Activated CD4-positive, alpha-beta T cell treated with anti-CD3 and anti-CD28 coated beads, Interleukin-2, amount 10 ng/mL, durations not matched to agents 24 days and 14 days (primary cell): ENCODE measurements at regions not wholly inside any gene's neighbourhood (a gene's known extent, or its start where the extent isn't known, plus 50 kb on each side); places are given as distances from the start of the nearest gene placed in this dataset.
"Not testable (repeated sequence)": the region's sequence is repeated elsewhere in the genome, so short reads cannot be mapped to it uniquely, and the experiment has no call there.

Source experiments
- DNase-seq: peaks from one replicate; pipeline ENCODE4 v3.0.0; 2022
- H3K27ac Mint-ChIP-seq: one replicate; pipeline ENCODE4 v1.8.0; 2022; ENCODE audit warnings: mild to moderate bottlenecking, mixed read lengths
- H3K27me3 Mint-ChIP-seq: one replicate; pipeline ENCODE4 v1.8.0; 2022; ENCODE audit warnings: mixed read lengths
- H3K36me3 Mint-ChIP-seq: one replicate; pipeline ENCODE4 v1.8.0; 2022; ENCODE audit warnings: low read depth, mild to moderate bottlenecking, mixed read lengths
- H3K4me1 Mint-ChIP-seq: one replicate; pipeline ENCODE4 v1.8.0; 2021; ENCODE audit warnings: mixed read lengths
- H3K4me3 Mint-ChIP-seq: one replicate; pipeline ENCODE4 v1.8.0; 2022; ENCODE audit warnings: mild to moderate bottlenecking, moderate library complexity, mixed read lengths
- H3K9me3 Mint-ChIP-seq: one replicate; pipeline ENCODE4 v1.8.0; 2021; ENCODE audit warnings: mixed read lengths
- intact Hi-C: fragments of 100-400 bp; cut with micrococcal nuclease; formaldehyde crosslinking; loops from one replicate; pipeline ENCODE4 v1.15.1; 2023

GRCh38 chr2:39913648-39914461, 134.8 kb upstream of the THUMPD2 start:
- peak overlapping the region; percentile 43 for H3K27ac Mint-ChIP-seq
- DNase-seq = peak; percentile 78
- peaks cover 2% of the 10 kb centered on the region for H3K36me3 Mint-ChIP-seq
- intact Hi-C loops = loop anchor here (1.0 to 10.0 kb wide), 7 partner anchors 33 to 1868 kb away; no protein-coding TSS in a partner anchor
- peaks cover 25% of the 10 kb centered on the region for H3K4me1 Mint-ChIP-seq
- no peak overlapping the region for H3K4me3 Mint-ChIP-seq
- H3K9me3 Mint-ChIP-seq = no peaks in the 10 kb centered on the region
- H3K27me3 Mint-ChIP-seq = peaks cover 11% of the 10 kb centered on the region

GRCh38 chr2:39902103-39902502, 123.0 kb upstream of the THUMPD2 start:
- Mint-ChIP-seq H3K27ac (no peak overlapping the region), H3K27me3 (peaks cover 7% of the 10 kb centered on the region), H3K4me3 (no peak overlapping the region), H3K9me3 (no peaks in the 10 kb centered on the region), H3K4me1 (peaks cover 3% of the 10 kb centered on the region), H3K36me3 (no peaks in the 10 kb centered on the region)
- intact Hi-C loops = no loop called here
- DNase-seq = no peak

- Mint-ChIP-seq H3K27me3 (peaks cover 6% of the 10 kb centered on the region), H3K4me1 (peaks cover 3% of the 10 kb centered on the region)
- intact Hi-C loops = no loop called here
These were observed 119.9 kb upstream of the THUMPD2 start for GRCh38 chr2:39898934-39899333.

GRCh38 chr2:39897273-39897672, 118.2 kb upstream of the THUMPD2 start:
- peaks cover 3% of the 10 kb centered on the region for H3K4me1 Mint-ChIP-seq
- no peak overlapping the region for H3K27ac Mint-ChIP-seq
- H3K36me3 Mint-ChIP-seq = no peaks in the 10 kb centered on the region
- peaks cover 2% of the 10 kb centered on the region for H3K27me3 Mint-ChIP-seq
- no peak for DNase-seq
- H3K4me3 Mint-ChIP-seq = no peak overlapping the region
- intact Hi-C loops = no loop called here
- H3K9me3 Mint-ChIP-seq = no peaks in the 10 kb centered on the region

More at GRCh38 chr2:39898934-39899333, 119.9 kb upstream of the THUMPD2 start:
- Mint-ChIP-seq H3K4me3 (no peak overlapping the region), H3K9me3 (no peaks in the 10 kb centered on the region), H3K27ac (no peak overlapping the region), H3K36me3 (no peaks in the 10 kb centered on the region)
- DNase-seq = no peak

- Mint-ChIP-seq H3K4me1 (no peaks in the 10 kb centered on the region), H3K4me3 (no peak overlapping the region), H3K36me3 (no peaks in the 10 kb centered on the region), H3K27ac (no peak overlapping the region), H3K27me3 (peaks cover 5% of the 10 kb centered on the region), H3K9me3 (no peaks in the 10 kb centered on the region)
- intact Hi-C loops = no loop called here
- no peak for DNase-seq
These were observed 115.0 kb upstream of the THUMPD2 start for GRCh38 chr2:39894082-39894481.

GRCh38 chr2:39893616-39894015, 114.6 kb upstream of the THUMPD2 start:
- no peaks in the 10 kb centered on the region for H3K36me3 Mint-ChIP-seq
- no peak overlapping the region for H3K27ac Mint-ChIP-seq
- peaks cover 5% of the 10 kb centered on the region for H3K27me3 Mint-ChIP-seq
- H3K4me3 Mint-ChIP-seq = no peak overlapping the region
- no peak for DNase-seq
- no peaks in the 10 kb centered on the region for H3K4me1 Mint-ChIP-seq
- no peaks in the 10 kb centered on the region for H3K9me3 Mint-ChIP-seq
- intact Hi-C loops = no loop called here

GRCh38 chr2:39881948-39882347, 102.9 kb upstream of the THUMPD2 start:
- H3K27ac Mint-ChIP-seq = no peak overlapping the region
- intact Hi-C loops = no loop called here
- H3K9me3 Mint-ChIP-seq = peaks cover 14% of the 10 kb centered on the region
- H3K4me1 Mint-ChIP-seq = no peaks in the 10 kb centered on the region
- H3K36me3 Mint-ChIP-seq = no peaks in the 10 kb centered on the region
- H3K4me3 Mint-ChIP-seq = no peak overlapping the region
- peaks cover 3% of the 10 kb centered on the region for H3K27me3 Mint-ChIP-seq
- DNase-seq = no peak

- no peak for DNase-seq
- Mint-ChIP-seq H3K4me1 (no peaks in the 10 kb centered on the region), H3K36me3 (no peaks in the 10 kb centered on the region), H3K9me3 (peaks cover 14% of the 10 kb centered on the region), H3K27me3 (no peaks in the 10 kb centered on the region), H3K4me3 (no peak overlapping the region), H3K27ac (no peak overlapping the region)
- intact Hi-C loops = no loop called here
These were observed 102.4 kb upstream of the THUMPD2 start for GRCh38 chr2:39881494-39881893.

GRCh38 chr2:39879001-39879400, 99.9 kb upstream of the THUMPD2 start:
- H3K27ac Mint-ChIP-seq, H3K27me3 Mint-ChIP-seq, DNase-seq, H3K4me1 Mint-ChIP-seq, H3K4me3 Mint-ChIP-seq, intact Hi-C loops, H3K36me3 Mint-ChIP-seq: not testable (repeated sequence)
- peaks cover 14% of the 10 kb centered on the region for H3K9me3 Mint-ChIP-seq

GRCh38 chr2:39875914-39876267, 96.8 kb upstream of the THUMPD2 start:
- Mint-ChIP-seq H3K27ac (no peak overlapping the region), H3K36me3 (no peaks in the 10 kb centered on the region), H3K9me3 (peaks cover 14% of the 10 kb centered on the region), H3K4me3 (no peak overlapping the region), H3K4me1 (no peaks in the 10 kb centered on the region), H3K27me3 (no peaks in the 10 kb centered on the region)
- intact Hi-C loops = no loop called here
- DNase-seq = no peak

- DNase-seq = no peak
- intact Hi-C loops = no loop called here
- H3K27me3 Mint-ChIP-seq = no peaks in the 10 kb centered on the region
- no peaks in the 10 kb centered on the region for H3K36me3 Mint-ChIP-seq
- no peak overlapping the region for H3K27ac Mint-ChIP-seq
- H3K9me3 Mint-ChIP-seq = peaks cover 9% of the 10 kb centered on the region
- no peak overlapping the region for H3K4me3 Mint-ChIP-seq
- no peaks in the 10 kb centered on the region for H3K4me1 Mint-ChIP-seq
These were observed 96.3 kb upstream of the THUMPD2 start for GRCh38 chr2:39875182-39875913.

GRCh38 chr2:39874236-39874635, 95.2 kb upstream of the THUMPD2 start:
- Mint-ChIP-seq H3K4me1 (no peaks in the 10 kb centered on the region), H3K36me3 (no peaks in the 10 kb centered on the region), H3K27ac (no peak overlapping the region), H3K9me3 (no peaks in the 10 kb centered on the region), H3K27me3 (peaks cover 1% of the 10 kb centered on the region), H3K4me3 (no peak overlapping the region)
- no peak for DNase-seq
- intact Hi-C loops = no loop called here

GRCh38 chr2:39873586-39873985, 94.5 kb upstream of the THUMPD2 start:
- intact Hi-C loops = no loop called here
- Mint-ChIP-seq H3K4me3 (no peak overlapping the region), H3K27me3 (peaks cover 1% of the 10 kb centered on the region), H3K36me3 (no peaks in the 10 kb centered on the region), H3K27ac (no peak overlapping the region), H3K4me1 (no peaks in the 10 kb centered on the region), H3K9me3 (no peaks in the 10 kb centered on the region)
- DNase-seq = no peak

GRCh38 chr2:39872748-39873147, 93.7 kb upstream of the THUMPD2 start:
- Mint-ChIP-seq H3K4me1 (no peaks in the 10 kb centered on the region), H3K4me3 (no peak overlapping the region), H3K9me3 (no peaks in the 10 kb centered on the region), H3K27ac (no peak overlapping the region), H3K36me3 (no peaks in the 10 kb centered on the region), H3K27me3 (peaks cover 1% of the 10 kb centered on the region)
- intact Hi-C loops = no loop called here
- no peak for DNase-seq
